GM19240 (cell line): ENCODE measurements at regions not wholly inside any gene's neighbourhood (a gene's known extent, or its start where the extent isn't known, plus 50 kb on each side); places are given as distances from the start of the nearest gene placed in this dataset.
"Not testable (repeated sequence)": the region's sequence is repeated elsewhere in the genome, so short reads cannot be mapped to it uniquely, and the experiment has no call there.

Source experiments
- DNase-seq: peaks from one replicate; pipeline ENCODE4 v3.0.0; 2011; ENCODE audit warnings: low spot score; ENCODE audit not compliant: insufficient read length

- not testable (repeated sequence) for DNase-seq
Observed at GRCh38 chr6:26799903-26800633, 140.5 kb upstream of the ZNF322 start.

DNA sequence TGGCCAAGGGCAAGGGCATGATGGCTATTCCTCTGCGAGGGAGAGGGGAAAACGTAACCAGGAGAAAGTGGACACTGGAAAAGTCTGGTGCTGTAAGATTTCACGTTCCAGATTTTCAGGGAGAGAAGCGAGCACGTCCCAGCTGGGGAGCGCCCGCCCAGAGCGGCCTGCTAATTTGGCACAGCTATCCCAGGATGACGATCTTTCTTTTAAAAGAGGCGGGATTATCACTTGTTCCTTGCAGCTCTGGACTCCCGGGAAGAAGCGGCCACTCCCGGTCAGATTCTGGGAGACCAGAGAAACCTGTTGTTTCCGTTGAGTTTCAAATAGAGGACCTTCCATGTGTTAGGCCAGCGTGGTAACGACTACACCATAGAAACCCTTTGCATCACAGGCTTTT lies 144.2 kb upstream of the ZNF322 start:
- not testable (repeated sequence) for DNase-seq

DNA sequence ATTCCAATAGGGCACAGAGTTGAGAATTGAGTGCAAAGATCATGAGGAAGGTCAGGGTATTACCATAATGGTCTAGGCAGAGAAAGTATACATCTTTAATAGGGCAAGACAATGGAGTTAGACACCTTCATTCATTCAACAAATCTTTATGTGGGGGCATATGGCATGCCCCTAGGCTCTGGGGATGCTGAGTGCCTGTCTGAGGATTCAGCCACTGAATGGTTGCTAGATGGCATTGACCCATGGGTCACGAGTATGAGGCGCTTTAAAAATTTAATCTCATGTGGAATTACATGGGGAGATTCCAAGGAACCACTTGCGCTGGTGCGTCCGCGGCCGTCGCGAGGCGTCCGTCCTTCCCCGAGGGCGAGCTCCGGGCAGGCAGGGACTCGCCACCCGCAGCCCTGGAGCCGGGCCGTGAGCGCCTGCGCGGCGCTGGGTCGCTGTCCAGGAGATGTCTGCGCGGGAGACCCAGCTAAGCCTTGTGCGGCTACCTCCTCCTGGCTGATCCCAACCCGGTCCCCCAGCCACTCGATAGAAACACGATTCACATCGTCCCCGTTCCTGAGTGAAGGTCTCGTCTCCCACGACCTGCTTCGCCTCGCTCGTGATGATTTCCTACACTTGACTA lies 152.1 kb upstream of the ZNF322 start:
- not testable (repeated sequence) for DNase-seq

DNA sequence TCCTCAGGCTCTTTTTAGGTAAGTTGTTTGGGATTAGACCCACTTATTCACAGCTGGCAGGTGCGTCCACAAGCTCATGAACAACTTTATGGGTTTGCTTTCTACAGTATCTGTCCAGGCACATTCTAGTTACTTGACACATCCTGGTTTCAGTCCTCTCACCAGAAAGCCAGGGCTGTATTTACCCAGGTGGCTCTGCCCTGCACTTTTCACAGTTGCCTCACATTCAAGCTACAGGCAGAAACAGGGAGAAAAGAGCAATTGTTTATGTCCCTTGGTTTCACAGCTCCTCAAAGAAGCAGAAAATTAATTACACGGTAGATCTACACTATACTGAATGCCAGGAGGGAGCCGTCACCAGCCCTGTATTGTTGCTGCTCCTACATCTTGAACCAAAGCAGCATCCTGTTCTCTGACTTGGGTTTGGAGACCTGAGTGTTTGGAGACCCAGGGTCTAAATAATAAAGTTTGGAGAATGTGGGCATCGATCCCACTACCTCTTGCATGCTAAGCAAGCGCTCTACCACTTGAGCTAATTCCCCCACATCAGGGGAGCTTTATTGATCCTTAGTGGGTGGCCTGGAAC lies 159.2 kb upstream of the ZNF322 start:
- DNase-seq: not testable (repeated sequence)

GRCh38 chr6:26827965-26828364 lies 168.4 kb upstream of the ZNF322 start:
- not testable (repeated sequence) for DNase-seq

DNA sequence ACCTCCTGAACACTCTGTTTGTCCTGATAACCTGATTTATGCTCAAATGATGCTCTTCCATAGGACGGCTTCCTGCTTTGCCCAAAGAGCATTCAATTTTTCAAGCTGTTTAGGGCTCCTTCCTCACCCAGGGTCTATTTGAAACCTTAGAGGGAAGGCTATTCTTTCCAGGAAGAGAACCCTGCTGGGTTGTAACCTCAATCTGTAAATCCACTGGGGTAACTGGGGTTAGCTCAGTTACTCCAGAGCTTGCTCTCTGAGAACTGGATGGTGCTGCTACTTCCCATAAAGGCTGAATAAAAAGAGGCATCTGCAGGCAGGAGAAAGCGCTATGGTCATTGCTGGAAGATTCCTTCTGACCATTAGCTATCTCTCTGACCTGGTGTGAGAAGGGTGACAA lies 169.9 kb upstream of the ZNF322 start:
- not testable (repeated sequence) for DNase-seq

GRCh38 chr6:26830992-26831391 lies 171.4 kb upstream of the ZNF322 start:
- not testable (repeated sequence) for DNase-seq

- not testable (repeated sequence) for DNase-seq
Observed at GRCh38 chr6:26835707-26836106, 176.2 kb upstream of the ZNF322 start.

GRCh38 chr6:26836657-26837056 lies 177.1 kb upstream of the ZNF322 start:
- DNase-seq: not testable (repeated sequence)

- DNase-seq: not testable (repeated sequence)
Observed at GRCh38 chr6:26844823-26845222, 185.3 kb upstream of the ZNF322 start.

GRCh38 chr6:26857289-26857688 lies 197.7 kb upstream of the ZNF322 start:
- not testable (repeated sequence) for DNase-seq

DNA sequence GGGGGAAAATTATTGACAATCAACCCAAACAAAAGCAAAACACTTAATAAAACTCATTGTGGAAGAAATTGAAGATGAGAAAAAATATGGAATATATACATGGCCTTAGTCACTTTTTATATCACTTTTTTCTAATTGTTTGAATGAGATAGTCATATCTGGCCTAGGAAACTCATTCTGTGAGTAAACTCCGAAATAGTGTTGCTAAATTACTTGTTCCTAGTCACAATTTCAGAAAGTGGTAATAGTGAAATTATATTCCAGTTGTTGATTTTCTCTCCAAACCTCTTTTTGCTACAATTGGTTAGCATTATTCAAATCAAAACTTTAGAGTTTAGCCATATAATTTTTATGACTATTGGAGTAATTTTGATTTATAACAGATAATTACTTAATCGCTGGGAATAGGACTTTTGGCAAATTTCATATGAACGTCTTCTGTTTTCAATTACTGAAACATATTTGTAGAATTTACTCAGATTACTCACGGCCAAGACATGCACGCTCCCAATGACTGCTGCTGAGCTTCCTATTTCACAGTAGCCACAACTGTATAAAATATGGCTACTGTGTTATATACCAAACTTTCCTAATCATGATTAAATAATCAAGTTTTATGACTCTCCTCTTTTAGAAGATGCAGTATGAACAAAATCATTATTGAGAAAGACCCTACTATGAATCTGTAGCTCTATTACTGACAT lies 199.7 kb upstream of the ZNF322 start:
- DNase-seq: not testable (repeated sequence)

GRCh38 chr6:26859771-26860163 lies 200.2 kb upstream of the ZNF322 start:
- DNase-seq: not testable (repeated sequence)

- DNase-seq: not testable (repeated sequence)
Observed at GRCh38 chr6:26861913-26862312, 202.4 kb upstream of the ZNF322 start.

GRCh38 chr6:26863641-26864040 lies 204.1 kb upstream of the ZNF322 start:
- DNase-seq: not testable (repeated sequence)

DNA sequence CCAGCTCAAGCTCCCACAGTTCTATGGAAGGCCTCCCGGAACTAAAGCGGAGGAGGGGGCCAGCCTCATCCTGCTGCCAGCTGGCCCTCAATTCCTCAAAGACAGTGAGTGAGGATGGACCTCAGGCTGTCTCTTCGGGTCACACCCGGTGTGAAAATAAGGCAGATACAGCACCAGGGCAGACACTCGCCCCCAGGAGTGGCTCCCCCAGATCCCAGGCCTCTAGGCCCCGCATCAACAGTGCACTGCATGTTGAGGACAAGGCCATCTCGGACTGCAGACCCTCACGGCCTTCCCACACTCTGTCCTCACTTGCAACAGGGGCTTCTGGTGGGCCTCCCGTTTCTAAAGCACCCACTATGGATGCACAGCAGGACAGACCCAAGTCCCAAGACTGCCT lies 239.2 kb upstream of the ZNF322 start:
- DNase-seq: not testable (repeated sequence)

- not testable (repeated sequence) for DNase-seq
Observed at GRCh38 chr6:26924206-26924605, 264.7 kb upstream of the ZNF322 start.

GRCh38 chr6:26928190-26928589 lies 268.6 kb upstream of the ZNF322 start:
- not testable (repeated sequence) for DNase-seq

DNA sequence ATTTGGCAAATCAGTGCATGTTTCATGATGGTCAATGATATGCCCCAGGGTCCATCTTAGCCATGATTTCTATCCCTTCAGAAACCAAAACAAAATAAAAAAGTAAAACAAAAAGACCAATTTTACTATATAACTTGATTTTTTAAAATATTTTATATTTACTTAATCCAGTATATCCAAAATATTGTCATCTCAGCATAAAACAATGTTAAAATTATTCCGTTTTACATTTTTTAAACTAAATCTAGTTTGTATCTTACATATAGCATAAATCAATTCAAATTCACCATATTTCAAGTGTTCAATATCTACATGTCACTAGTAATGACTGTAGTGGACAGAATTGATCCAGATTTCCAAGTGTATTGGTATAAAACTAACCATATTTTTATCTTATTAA lies 277.7 kb upstream of the ZNF322 start:
- DNase-seq: not testable (repeated sequence)

GRCh38 chr6:26951211-26951610 lies 291.7 kb upstream of the ZNF322 start:
- not testable (repeated sequence) for DNase-seq

DNA sequence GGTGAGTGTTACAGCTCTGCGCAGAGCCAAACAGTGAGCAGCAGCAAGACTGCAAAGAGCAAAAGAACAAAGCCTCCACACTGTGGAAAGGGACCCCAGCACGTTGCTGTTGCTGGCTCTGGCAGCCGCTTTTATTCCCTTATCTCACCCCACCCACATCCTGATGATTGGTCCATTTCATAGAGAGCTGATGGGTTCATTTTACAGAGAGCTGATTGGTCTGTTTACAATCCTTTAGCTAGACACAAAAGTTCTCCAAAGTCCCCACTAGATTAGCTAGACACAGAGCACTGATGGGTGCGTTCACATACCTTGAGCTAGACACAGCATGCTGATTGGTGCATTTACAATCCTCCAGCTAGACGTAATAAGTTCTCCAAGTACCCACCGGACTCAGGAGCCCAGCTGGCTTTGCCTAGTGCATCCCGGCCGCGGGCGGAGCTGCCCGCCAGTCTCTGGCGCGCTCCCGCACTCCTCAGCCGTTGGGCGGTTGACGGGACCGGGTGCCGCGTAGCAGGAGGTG lies 291.4 kb upstream of the PRSS16 start:
- not testable (repeated sequence) for DNase-seq
